GM12878 (cell line): ENCODE measurements at regions not wholly inside any gene's neighbourhood (a gene's known extent, or its start where the extent isn't known, plus 50 kb on each side); places are given as distances from the start of the nearest gene placed in this dataset.

ENCODE experiments used
- CBX3 ChIP-seq: fragments of 200-600 bp; sonication (generic); IDR thresholded peaks from 2 replicates; pipeline ENCODE4 v1.6.1; 2016; ENCODE audit warnings: low read depth, borderline replicate concordance
- ESRRA ChIP-seq: IDR thresholded peaks from 2 replicates; pipeline ENCODE4 v1.6.1; 2012; ENCODE audit warnings: mild to moderate bottlenecking, low read length, improper control_type of control experiment
- FOXK2 ChIP-seq: fragments of 450-650 bp; IDR thresholded peaks from 2 replicates; pipeline ENCODE4 v1.6.1; 2017; ENCODE audit warnings: mild to moderate bottlenecking, moderate library complexity
- NBN ChIP-seq: fragments of 450-650 bp; IDR thresholded peaks from 2 replicates; pipeline ENCODE4 v1.6.1; 2016
- POLR2AphosphoS2 ChIP-seq: IDR thresholded peaks from 2 replicates; pipeline ENCODE4 v1.6.1; 2011; ENCODE audit warnings: low read depth, mild to moderate bottlenecking, low read length, improper control_type of control experiment, moderate library complexity
- SIX5 ChIP-seq: IDR thresholded peaks from 2 replicates; pipeline ENCODE4 v1.6.1; 2011; ENCODE audit warnings: mild to moderate bottlenecking, low read depth, low read length, moderate library complexity; ENCODE audit not compliant: severe bottlenecking
- SMC3 ChIP-seq: IDR thresholded peaks from 2 replicates; pipeline ENCODE4 v1.6.1; 2011; ENCODE audit warnings: low read length, improper control_type of control experiment, borderline replicate concordance
- TAF1 ChIP-seq: IDR thresholded peaks from 2 replicates; pipeline ENCODE4 v1.6.1; 2011; ENCODE audit warnings: mild to moderate bottlenecking, low read depth, low read length, borderline replicate concordance
- TF ChIP-seq, protein P1 (sequence below): IDR thresholded peaks from 2 replicates; pipeline ENCODE4 v1.6.1; 2012; ENCODE audit warnings: low read depth, low read length, improper control_type of control experiment

DNA sequence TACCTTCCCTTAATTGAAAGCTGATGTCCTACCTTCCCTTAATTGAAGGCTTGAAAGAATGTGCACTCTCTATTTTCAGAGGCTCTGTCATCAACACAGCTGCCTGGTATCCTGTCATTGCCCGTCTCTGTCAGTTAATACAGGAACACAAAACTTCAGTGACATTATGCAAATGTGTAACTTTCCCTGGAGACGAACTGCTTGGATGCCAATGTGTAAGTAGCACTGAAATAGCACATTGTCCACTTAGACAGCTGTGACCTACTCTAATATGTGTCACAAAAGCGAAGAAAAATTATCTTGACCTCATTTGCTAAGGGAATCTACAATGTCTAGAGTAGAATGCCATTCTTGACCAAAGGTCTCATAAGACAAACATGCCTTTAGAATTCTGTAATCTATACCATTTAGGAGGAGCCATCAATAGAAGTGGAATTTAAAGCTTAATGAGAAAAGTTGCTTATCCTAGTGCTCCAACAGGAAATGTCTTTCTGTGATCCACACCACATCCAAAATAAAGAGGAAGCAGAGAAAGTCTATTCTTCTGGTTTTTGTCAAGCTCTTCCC lies 138.1 kb downstream of the BARD1 start:
- no peak for TF ChIP-seq FOXK2
- TF ChIP-seq, protein P1, sequence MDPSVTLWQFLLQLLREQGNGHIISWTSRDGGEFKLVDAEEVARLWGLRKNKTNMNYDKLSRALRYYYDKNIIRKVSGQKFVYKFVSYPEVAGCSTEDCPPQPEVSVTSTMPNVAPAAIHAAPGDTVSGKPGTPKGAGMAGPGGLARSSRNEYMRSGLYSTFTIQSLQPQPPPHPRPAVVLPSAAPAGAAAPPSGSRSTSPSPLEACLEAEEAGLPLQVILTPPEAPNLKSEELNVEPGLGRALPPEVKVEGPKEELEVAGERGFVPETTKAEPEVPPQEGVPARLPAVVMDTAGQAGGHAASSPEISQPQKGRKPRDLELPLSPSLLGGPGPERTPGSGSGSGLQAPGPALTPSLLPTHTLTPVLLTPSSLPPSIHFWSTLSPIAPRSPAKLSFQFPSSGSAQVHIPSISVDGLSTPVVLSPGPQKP, result no peak
- no peak for TF ChIP-seq NBN
- TF ChIP-seq POLR2AphosphoS2, result no peak
- no peak for TF ChIP-seq SIX5
- no peak for TF ChIP-seq CBX3
- no peak for TF ChIP-seq TAF1
- TF ChIP-seq ESRRA, result no peak
- no peak for TF ChIP-seq SMC3
